GM20000 (cell line): ENCODE measurements at regions not wholly inside any gene's neighbourhood (a gene's known extent, or its start where the extent isn't known, plus 50 kb on each side); places are given as distances from the start of the nearest gene placed in this dataset.

Experiments
- DNase-seq: peaks from one replicate; pipeline ENCODE4 v3.0.0; 2012; ENCODE audit warnings: low spot score
- TF ChIP-seq, protein P1 (sequence below): IDR thresholded peaks from 2 replicates; pipeline ENCODE4 v1.5.1; 2012; ENCODE audit warnings: mild to moderate bottlenecking, control low read depth; ENCODE audit errors: extremely low read depth, missing control alignments

DNA sequence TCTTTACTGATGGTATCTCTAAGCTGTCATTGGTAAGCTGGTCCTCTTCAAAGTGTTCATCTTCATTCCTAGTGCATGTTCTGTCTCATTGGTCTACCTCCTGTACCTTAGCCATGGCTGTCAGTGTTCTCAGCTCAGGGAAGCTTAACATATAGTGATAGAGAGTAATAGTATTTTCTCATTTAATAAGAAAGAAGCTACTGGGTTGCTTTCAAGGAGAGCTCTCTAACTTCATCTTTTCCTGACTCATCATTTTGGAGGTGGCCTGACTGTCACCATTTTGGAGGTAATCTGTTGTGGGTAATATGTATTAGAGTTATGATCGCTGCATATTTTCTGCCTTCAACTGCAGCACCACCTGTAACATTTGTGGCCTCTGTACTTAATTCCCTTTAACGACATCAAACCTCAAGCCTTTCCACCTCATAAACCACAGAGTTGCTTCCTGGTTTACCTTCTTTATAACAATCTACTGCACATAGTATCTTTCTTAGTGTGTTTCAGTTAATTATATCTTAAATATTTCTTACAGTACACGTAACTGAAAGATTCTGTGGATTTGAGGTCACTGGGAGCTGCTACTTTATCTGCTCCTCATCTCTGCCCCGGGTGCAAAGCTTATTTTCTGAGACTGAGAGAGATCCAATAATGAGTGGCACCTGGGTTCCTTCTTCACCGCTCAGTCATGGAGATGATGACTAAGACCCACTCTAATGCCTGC lies 474.0 kb upstream of the TECRL start:
- DNase-seq: no peak
- TF ChIP-seq, protein P1, sequence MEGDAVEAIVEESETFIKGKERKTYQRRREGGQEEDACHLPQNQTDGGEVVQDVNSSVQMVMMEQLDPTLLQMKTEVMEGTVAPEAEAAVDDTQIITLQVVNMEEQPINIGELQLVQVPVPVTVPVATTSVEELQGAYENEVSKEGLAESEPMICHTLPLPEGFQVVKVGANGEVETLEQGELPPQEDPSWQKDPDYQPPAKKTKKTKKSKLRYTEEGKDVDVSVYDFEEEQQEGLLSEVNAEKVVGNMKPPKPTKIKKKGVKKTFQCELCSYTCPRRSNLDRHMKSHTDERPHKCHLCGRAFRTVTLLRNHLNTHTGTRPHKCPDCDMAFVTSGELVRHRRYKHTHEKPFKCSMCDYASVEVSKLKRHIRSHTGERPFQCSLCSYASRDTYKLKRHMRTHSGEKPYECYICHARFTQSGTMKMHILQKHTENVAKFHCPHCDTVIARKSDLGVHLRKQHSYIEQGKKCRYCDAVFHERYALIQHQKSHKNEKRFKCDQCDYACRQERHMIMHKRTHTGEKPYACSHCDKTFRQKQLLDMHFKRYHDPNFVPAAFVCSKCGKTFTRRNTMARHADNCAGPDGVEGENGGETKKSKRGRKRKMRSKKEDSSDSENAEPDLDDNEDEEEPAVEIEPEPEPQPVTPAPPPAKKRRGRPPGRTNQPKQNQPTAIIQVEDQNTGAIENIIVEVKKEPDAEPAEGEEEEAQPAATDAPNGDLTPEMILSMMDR: no peak

DNA sequence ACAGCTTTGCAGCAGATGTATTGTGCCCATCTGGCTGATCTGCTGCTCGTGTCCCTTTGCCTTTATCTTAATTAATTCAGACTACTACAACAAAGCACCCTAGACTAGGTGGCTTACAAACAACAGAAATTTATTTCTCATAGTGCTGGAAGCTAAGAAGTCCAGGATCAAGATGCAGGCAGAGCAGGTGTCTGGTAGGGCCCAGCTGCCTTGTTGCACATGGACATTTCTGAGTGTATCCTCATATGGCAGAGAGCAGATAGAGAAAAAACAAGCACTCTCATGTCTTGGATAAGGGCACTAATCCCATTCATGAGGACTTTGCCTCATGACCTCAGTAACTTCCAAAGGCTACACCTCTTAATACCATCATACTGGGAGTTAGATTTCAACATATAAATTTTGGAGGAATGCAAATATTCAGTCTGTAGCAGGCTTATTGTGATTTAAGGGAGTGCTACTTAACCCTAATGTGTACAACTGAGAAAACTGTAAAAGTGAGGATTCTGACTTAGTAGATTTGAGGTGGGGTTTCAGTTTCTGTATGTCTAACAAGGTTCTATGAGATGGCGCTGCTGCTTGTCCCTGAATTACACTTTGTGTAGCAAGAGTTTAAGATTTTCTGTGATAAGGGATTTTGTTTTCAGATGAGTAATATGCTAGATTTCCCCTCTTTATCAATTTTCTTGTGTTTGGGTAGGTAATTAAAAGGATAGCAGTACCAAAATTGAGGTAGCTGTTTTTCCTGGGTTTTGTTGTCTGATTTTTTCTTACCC lies 473.2 kb upstream of the TECRL start:
- no peak for DNase-seq

DNA sequence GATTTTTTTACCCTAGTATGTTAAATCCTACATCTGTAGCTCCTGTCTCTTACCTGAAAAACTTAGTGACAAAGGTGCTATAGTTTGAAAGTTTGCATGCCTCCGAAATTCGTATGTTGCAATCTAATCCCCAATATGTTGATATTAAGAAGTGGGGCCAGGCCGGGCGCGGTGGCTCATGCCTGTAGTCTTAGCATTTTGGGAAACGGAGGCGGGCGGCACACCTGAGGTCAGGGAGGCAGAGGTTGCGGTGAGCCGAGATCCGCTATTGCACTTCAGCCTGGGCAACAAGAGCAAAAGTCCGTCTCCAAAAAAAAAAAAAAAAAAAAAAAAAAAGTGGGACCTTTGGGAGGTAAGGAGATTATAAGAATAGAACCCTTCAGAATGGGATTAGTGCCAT lies 471.3 kb upstream of the TECRL start:
- DNase-seq: no peak
- TF ChIP-seq, protein P1: no peak

More for the DNA sequence above, 473.2 kb upstream of the TECRL start:
- TF ChIP-seq, protein P1: no peak

DNA sequence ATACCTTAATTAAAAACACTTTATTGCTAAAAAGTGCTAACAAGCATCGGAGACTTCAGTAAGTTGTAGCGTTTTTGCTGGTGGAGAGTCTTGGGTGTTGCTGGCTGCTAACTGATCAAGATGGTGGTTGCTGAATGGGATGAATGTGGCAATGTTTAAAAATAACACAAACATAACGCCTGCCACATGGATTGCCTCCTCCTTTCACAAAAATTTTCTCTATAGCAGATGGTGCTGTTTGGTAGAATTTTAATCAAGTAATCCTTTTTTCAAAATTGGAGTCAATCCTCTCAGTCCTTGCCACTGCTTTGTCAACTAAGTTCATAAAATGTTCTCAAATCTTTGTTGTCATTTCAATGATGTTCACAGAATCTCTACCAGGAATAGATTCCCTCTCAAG lies 466.8 kb upstream of the TECRL start:
- DNase-seq: no peak
- TF ChIP-seq, protein P1: no peak

DNA sequence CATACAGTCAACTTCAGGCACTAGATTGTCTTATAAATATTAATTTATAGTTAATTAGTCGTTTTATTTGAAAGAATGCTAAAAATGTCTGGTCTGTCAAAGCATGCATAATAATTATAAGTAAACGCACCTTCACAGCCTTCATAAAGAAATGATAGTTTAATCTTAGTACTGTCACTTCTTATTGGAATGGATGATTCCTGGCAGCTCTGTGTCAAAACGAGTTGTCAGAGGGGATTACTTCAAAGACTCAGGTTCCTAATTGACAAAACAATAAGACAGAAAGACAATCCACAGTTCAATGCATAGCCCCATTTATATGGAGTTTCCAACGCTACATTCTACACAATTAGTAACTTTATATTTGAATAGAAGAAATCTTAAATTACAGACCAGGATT lies 461.3 kb upstream of the TECRL start:
- TF ChIP-seq, protein P1: no peak
- no peak for DNase-seq

DNA sequence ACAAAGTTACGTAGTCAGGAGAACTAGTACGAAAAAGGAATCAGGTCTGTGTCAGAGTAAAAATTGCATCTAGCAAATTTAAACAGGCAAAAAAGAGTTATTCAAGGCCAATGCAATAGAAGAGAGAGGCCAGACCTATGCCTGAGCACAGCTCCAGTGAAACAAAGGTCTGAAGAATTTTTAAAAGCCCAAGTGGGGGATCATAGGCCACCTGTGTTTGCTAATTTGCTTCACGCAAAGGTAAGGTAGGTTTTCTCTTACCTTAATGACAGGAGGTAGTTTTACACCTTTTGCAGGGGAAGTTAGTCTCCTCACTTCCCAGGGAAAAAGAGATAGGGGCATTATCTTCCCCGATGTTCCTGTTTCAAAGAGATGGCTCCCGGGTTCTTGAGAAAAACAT lies 448.6 kb upstream of the TECRL start:
- no peak for DNase-seq
- TF ChIP-seq, protein P1: no peak

DNA sequence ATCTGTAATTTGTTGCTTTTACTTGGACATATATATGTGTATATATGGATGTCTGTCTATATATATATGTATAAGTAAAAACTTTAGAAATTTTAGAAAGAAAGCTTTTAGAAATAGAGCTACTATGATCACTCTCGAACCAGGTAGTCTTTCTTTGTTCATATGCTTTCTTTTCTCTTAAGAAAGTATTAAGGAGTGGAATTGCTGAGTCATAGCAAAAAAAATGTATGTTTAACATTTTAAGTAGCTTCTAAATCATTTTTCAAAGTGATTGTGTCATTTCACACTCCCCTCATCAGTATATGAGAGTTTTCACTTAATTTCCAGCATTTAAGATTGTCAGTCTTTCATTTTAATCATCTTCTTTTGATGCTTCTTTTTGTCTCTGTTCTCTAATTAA lies 447.9 kb upstream of the TECRL start:
- TF ChIP-seq, protein P1: no peak

More for the DNA sequence above, 447.9 kb upstream of the TECRL start:
- DNase-seq: no peak
